ENCODE measurements at regions not wholly inside any gene's neighbourhood (a gene's known extent, or its start where the extent isn't known, plus 50 kb on each side); places are given as distances from the start of the nearest gene placed in this dataset.
"Not testable (repeated sequence)": the region's sequence is repeated elsewhere in the genome, so short reads cannot be mapped to it uniquely, and the experiment has no call there.

DNA sequence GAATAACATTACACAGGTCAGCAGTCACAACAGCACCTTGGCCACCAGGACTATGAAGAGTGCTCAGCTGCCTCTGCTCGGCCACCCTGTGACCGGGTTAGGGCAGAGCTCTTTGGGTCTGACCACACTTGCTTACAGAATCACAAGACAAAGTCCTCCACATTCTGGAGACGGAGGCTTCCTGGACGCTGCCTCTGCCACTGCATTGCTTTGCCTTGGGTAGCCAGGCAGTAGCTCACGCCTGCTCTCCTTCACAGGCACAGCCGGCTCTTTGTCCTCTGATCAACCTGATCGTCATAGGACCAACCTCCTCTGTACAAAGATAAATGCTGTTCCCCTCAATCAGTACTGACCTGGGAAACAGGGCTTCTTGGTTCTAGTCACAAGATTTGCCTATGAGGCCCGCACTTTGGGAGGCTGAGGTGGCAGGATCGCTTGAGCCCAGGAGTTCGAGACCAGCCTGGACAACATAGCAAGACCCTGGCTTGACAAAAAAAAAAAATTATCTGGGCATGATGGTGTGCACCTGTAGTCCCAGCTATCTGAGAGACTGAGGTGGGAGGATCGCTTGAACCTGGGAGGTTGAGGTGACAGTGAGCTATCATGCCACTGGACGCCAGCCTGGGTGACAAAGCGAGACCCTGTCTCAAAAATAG, 128.4 kb upstream of the IER5L start:
- no peak for DNase-seq

GRCh38 chr9:129305246-129305645, 127.2 kb upstream of the IER5L start:
- DNase-seq: no peak

DNA sequence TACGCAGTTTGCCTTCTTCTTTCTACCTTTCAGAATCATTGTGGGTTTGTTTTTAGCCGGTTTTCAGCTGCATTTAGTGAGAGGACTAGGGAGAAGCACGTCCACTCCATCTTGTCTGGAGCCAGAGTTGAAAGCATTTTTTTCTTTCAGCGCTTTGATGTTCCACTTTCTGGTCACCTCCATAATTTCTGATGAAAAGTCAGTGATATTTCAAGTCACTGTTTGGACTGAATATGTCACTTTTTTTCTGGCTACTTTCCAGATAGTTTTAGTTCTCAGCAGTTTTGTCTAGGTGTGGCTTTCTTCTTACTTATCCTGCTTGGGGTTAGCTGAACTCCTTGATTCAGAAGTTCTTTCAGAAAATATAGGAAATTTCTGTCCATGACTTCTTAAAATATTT, 123.9 kb upstream of the IER5L start:
- DNase-seq: no peak

DNA sequence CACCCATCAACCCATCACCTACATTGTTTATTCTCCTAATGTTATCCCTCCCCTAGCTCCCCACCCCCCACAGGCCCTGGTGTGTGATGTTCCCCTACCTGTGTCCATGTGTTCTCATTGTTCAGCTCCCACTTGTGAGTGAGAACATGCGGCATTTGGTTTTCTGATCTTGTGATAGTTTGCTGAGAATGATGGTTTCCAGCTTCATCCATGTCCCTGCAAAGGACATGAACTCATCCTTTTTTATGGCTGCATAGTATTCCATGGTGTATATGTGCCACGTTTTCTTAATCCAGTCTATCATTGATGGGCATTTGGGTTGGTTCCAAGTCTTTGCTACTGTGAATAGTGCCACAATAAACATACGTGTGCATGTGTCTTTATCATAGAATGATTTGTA, 118.1 kb upstream of the IER5L start:
- DNase-seq: not testable (repeated sequence)

GRCh38 chr9:129291041-129291501, 113.0 kb upstream of the IER5L start:
- DNase-seq: no peak

DNA sequence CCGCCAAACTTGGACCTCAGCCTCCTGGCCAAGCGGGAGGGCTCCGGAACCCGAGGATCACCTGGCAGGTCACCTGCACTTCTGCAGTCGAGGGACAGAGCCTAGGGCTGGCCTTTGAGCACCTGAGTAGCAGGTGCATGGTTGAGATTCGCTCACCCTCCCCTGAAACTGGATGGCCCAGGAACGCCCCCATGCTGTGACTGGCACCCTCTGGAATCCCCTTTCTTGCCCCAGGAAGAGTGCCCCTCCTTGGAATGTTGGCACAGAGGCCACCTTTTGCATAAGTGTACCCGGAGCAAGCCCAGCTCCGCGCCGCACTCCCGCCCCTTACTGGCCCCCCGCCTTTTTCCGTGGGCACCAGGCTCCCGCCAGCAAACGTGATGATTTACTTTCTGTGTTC, 112.5 kb upstream of the IER5L start:
- DNase-seq: no peak

- no peak for DNase-seq
These were observed 111.8 kb upstream of the IER5L start for GRCh38 chr9:129289883-129290282.

GRCh38 chr9:129289131-129289731, 111.2 kb upstream of the IER5L start:
- DNase-seq: no peak

DNA sequence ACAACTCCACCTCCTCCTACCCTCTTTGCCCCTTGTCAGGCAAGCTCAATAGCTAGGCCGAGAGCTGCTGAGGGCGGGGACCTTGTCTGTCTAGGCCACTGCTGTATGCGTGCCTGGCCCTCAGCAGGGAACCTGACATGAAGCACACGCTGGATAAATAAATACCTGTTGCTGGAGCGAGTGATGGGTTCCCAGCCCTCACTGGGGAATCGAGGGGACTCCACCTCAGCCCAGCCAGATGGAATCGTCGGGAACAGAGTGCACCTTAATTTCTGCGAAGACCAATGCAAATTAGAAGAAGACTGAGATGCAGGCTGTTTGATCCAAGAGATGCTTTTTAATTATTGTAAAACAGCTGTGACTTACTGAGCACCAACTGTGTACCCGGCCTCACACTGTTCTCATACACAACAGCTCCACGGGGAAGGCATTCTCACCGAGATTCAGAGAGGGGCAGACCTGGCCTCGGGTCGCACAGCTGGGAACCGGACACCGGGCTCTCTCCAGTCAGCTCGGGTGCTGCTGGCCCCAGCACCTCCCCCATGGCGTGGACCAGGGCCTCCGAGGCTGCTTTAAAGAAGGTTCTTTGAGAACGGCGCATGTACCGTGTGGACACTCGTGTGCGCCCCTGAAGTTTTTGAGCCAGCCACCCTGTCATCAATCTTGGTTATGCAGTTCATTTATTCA, 109.7 kb upstream of the IER5L start:
- DNase-seq: no peak

GRCh38 chr9:129285979-129286772, 108.1 kb upstream of the IER5L start:
- no peak for DNase-seq

DNA sequence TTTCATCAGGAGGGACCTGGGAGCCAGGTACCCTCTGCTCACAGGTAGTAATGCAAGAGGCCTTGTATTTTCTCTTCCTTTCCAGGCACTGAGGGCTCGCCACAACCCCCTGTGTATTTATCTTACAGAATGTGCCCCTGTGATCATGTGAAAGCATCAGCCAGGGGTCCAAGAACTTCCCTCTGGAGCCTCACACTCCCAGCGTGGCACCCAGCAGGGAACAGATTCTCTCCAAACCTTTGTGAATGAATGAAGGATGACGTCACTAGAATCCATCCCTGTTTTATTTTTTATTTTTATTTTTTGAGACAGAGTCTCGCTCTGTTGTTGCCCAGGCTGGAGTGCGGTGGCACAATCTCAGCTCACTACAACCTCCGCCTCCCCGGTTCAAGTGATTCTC, 107.3 kb upstream of the IER5L start:
- no peak for DNase-seq

- no peak for DNase-seq
These were observed 106.7 kb upstream of the IER5L start for GRCh38 chr9:129284607-129285291.

- DNase-seq: no peak
These were observed 105.9 kb upstream of the IER5L start for GRCh38 chr9:129283705-129284606.

GRCh38 chr9:129283291-129283691, 105.2 kb upstream of the IER5L start:
- no peak for DNase-seq

GRCh38 chr9:129282731-129283211, 104.7 kb upstream of the IER5L start:
- no peak for DNase-seq

DNA sequence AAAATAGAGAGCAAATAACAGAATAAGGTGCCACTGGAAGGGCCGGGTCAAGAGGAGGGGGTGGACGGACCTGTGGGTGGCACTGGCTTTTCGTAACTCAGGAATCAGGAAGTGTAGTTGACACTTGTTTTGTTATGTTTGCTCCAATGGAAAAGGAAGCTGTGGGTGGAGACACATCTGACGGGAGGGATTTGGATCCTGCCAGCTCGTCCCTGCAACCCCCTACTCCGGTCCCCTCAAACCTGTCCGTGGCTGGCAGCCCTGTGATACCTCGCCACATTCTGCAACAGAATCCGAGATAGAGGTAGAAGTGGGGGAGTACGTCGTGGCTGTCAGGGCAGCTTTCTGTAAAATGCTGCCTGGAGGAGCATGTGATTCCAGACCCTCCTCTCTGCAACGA, 104.2 kb upstream of the IER5L start:
- DNase-seq: peak in 1 of 2 donors; percentile 6

GRCh38 chr9:129281506-129282145, 103.6 kb upstream of the IER5L start:
- no peak for DNase-seq

- DNase-seq: no peak
These were observed 102.7 kb upstream of the IER5L start for GRCh38 chr9:129280623-129281271.

DNA sequence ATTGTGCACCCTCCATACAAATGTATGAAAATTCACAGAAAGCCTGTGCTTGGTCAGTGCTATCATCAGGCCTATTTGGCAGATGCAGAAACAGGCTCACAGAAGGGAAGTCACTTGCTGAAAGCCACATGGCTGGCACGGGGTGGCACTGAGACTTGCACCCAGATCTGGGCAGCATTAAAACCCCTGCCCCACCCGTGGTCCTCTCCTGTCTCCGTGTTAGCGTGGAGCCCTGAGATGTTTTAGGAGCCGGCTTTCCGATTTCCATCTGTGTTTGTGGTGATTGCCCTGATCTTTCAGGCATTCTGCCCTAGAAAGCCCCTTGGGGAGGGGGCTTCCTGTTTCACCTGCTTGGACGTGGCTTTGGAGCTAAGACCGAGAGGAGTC, 102.2 kb upstream of the IER5L start:
- no peak for DNase-seq

GRCh38 chr9:129278391-129279237, 100.6 kb upstream of the IER5L start:
- no peak for DNase-seq
